ENCODE measurements at regions not wholly inside any gene's neighbourhood (a gene's known extent, or its start where the extent isn't known, plus 50 kb on each side); places are given as distances from the start of the nearest gene placed in this dataset.

GRCh38 chr5:67771791-67772190 is 443.8 kb upstream of the PIK3R1 start:
- TF ChIP-seq GATA2 (IDR thresholded peaks at IDR 0.05; ENCODE audit: low read depth, low read length), result no peak
- no peak for TF ChIP-seq GATA3 (IDR thresholded peaks at IDR 0.05; ENCODE audit: low read depth, low read length)
